ENCODE measurements at regions not wholly inside any gene's neighbourhood (a gene's known extent, or its start where the extent isn't known, plus 50 kb on each side); places are given as distances from the start of the nearest gene placed in this dataset.

- no peak for TF ChIP-seq JUNB (IDR thresholded peaks at IDR 0.05)
- TF ChIP-seq, protein P1, sequence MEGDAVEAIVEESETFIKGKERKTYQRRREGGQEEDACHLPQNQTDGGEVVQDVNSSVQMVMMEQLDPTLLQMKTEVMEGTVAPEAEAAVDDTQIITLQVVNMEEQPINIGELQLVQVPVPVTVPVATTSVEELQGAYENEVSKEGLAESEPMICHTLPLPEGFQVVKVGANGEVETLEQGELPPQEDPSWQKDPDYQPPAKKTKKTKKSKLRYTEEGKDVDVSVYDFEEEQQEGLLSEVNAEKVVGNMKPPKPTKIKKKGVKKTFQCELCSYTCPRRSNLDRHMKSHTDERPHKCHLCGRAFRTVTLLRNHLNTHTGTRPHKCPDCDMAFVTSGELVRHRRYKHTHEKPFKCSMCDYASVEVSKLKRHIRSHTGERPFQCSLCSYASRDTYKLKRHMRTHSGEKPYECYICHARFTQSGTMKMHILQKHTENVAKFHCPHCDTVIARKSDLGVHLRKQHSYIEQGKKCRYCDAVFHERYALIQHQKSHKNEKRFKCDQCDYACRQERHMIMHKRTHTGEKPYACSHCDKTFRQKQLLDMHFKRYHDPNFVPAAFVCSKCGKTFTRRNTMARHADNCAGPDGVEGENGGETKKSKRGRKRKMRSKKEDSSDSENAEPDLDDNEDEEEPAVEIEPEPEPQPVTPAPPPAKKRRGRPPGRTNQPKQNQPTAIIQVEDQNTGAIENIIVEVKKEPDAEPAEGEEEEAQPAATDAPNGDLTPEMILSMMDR (IDR thresholded peaks at IDR 0.05): no peak
- TF ChIP-seq, protein P2, sequence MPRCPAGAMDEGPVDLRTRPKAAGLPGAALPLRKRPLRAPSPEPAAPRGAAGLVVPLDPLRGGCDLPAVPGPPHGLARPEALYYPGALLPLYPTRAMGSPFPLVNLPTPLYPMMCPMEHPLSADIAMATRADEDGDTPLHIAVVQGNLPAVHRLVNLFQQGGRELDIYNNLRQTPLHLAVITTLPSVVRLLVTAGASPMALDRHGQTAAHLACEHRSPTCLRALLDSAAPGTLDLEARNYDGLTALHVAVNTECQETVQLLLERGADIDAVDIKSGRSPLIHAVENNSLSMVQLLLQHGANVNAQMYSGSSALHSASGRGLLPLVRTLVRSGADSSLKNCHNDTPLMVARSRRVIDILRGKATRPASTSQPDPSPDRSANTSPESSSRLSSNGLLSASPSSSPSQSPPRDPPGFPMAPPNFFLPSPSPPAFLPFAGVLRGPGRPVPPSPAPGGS (IDR thresholded peaks at IDR 0.05): no peak
- no peak for TF ChIP-seq POLR2A (IDR thresholded peaks at IDR 0.05; ENCODE audit: low read length)
- TF ChIP-seq ZFP36 (IDR thresholded peaks at IDR 0.05; ENCODE audit: borderline replicate concordance, partially characterized antibody): no peak
- TF ChIP-seq NPAS2 (CRISPR knock-in tag; IDR thresholded peaks at IDR 0.05; ENCODE audit: borderline replicate concordance): no peak
- TF ChIP-seq, protein P3, sequence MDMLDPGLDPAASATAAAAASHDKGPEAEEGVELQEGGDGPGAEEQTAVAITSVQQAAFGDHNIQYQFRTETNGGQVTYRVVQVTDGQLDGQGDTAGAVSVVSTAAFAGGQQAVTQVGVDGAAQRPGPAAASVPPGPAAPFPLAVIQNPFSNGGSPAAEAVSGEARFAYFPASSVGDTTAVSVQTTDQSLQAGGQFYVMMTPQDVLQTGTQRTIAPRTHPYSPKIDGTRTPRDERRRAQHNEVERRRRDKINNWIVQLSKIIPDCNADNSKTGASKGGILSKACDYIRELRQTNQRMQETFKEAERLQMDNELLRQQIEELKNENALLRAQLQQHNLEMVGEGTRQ (IDR thresholded peaks at IDR 0.05): no peak
- no peak for TF ChIP-seq TP53 (CRISPR knock-in tag; IDR thresholded peaks at IDR 0.05)
- no peak for TF ChIP-seq EP300 (IDR thresholded peaks at IDR 0.05)
Observed at GRCh38 chr2:22842205-22842869, 542.6 kb upstream of the KLHL29 start.
